GM19025 (cell line): ENCODE measurements at regions not wholly inside any gene's neighbourhood (a gene's known extent, or its start where the extent isn't known, plus 50 kb on each side); places are given as distances from the start of the nearest gene placed in this dataset.

ENCODE experiments used
- ATAC-seq: cut with Tn5 transposase; IDR thresholded peaks from one replicate; pipeline ENCODE4 v1.9.1; 2021; ENCODE audit warnings: mild to moderate bottlenecking, low read depth, moderate library complexity; ENCODE audit not compliant: unreplicated experiment

- ATAC-seq = no peak
Observed at GRCh38 chr22:49103314-49104059, 724.2 kb downstream of the BRD1 start.

GRCh38 chr22:49102367-49102766 is 725.3 kb downstream of the BRD1 start:
- no peak for ATAC-seq

- no peak for ATAC-seq
Observed at GRCh38 chr22:49101873-49102272, 725.8 kb downstream of the BRD1 start.

GRCh38 chr22:49101225-49101624 is 726.4 kb downstream of the BRD1 start:
- ATAC-seq = no peak

- no peak for ATAC-seq
Observed at GRCh38 chr22:49100773-49101172, 726.9 kb downstream of the BRD1 start.

GRCh38 chr22:49100316-49100715 is 727.4 kb downstream of the BRD1 start:
- no peak for ATAC-seq

- ATAC-seq = no peak
Observed at GRCh38 chr22:49099496-49100124, 728.1 kb downstream of the BRD1 start.

- ATAC-seq = no peak
Observed at GRCh38 chr22:49099089-49099488, 728.6 kb downstream of the BRD1 start.

- no peak for ATAC-seq
Observed at GRCh38 chr22:49097966-49098365, 729.7 kb downstream of the BRD1 start.

GRCh38 chr22:49097171-49097925 is 730.3 kb downstream of the BRD1 start:
- no peak for ATAC-seq

- no peak for ATAC-seq
Observed at GRCh38 chr22:49096476-49096875, 731.2 kb downstream of the BRD1 start.

GRCh38 chr22:49095366-49095765 is 732.3 kb downstream of the BRD1 start:
- no peak for ATAC-seq

- no peak for ATAC-seq
Observed at GRCh38 chr22:49094858-49095257, 732.8 kb downstream of the BRD1 start.

GRCh38 chr22:49094151-49094550 is 733.5 kb downstream of the BRD1 start:
- no peak for ATAC-seq

GRCh38 chr22:49093192-49093880 is 734.3 kb downstream of the BRD1 start:
- no peak for ATAC-seq

GRCh38 chr22:49092716-49093115 is 735.0 kb downstream of the BRD1 start:
- no peak for ATAC-seq

GRCh38 chr22:49091917-49092545 is 735.6 kb downstream of the BRD1 start:
- ATAC-seq = no peak

GRCh38 chr22:49091451-49091850 is 736.2 kb downstream of the BRD1 start:
- ATAC-seq = no peak

GRCh38 chr22:49090853-49091135 is 736.9 kb downstream of the BRD1 start:
- ATAC-seq = no peak

GRCh38 chr22:49090061-49090852 is 737.4 kb downstream of the BRD1 start:
- ATAC-seq = no peak
